ENCODE measurements at regions not wholly inside any gene's neighbourhood (a gene's known extent, or its start where the extent isn't known, plus 50 kb on each side); places are given as distances from the start of the nearest gene placed in this dataset.

DNA sequence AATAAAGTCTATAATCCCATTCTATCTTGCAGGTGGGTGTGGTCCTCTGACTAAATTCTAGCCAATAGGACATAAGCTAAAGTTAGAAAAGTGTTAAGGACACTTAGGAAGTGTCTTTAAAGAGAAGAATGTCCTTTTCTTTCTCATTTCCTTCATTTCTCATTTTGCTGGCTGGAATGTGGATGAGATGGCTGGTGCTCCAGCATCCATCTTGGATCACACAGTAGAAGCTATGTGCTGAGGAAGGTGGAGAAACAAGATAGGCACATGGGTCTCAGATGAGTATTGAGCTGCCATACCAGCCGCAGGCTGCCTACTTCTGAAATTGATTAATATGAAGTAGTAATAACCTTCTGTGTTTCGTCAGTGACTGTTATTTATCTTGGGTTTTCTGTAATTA is 289.0 kb downstream of the LRFN2 start:
- DNase-seq (ENCODE audit: extremely low read depth, insufficient read length), result no peak
- Histone ChIP-seq H3K36me3 (ENCODE audit: control insufficient read depth, insufficient read depth, low read length) (no peaks in the 10 kb centered on the region), H3K27me3 (replicated peaks; ENCODE audit: control insufficient read depth, insufficient read depth, low read length) (no peaks in the 10 kb centered on the region), H3K4me3 (replicated peaks; ENCODE audit: low read depth, low read length) (no peak overlapping the region)
- no peak for TF ChIP-seq CTCF (IDR thresholded peaks at IDR 0.05; ENCODE audit: insufficient read depth, low read length, poor library complexity, severe bottlenecking)

DNA sequence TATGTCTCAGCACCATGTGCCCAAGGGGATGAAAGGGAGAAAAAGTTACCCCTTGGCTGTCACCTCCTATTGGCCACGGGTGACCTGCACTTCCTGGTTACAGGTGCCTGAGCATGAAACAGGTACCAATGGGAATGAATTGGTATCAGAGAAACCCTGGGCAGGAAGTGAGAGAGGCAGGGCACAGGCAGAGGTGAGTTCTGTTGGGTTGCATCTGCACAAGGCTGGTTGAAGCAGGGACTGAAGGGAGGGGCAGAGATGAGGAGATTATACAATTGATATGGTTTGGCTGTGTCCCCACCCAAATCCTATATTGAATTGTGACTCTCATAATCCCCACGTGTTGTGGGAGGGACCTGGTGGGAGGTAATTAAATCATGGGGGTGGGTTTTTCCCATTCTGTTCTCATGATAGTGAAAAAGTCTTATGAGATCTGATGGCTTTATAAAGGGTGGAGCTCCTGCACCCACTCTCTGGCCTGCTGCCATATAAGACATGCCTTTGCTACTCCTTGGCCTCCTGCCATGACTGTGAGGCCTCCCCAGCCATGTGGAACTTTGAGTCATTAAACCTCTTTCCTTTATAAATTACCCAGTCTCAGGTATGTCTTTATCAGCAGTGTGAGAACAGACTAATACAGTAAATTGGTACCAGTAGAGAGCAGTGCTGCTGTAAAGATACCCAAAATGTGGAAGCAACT is 291.8 kb downstream of the LRFN2 start:
- DNase-seq (ENCODE audit: extremely low read depth, insufficient read length), result no peak
- TF ChIP-seq CTCF (IDR thresholded peaks at IDR 0.05; ENCODE audit: insufficient read depth, low read length, poor library complexity, severe bottlenecking), result no peak
- no peaks in the 10 kb centered on the region for H3K36me3 ChIP-seq (ENCODE audit: control insufficient read depth, insufficient read depth, low read length)
- H3K4me3 ChIP-seq (replicated peaks; ENCODE audit: low read depth, low read length), result no peak overlapping the region
- no peaks in the 10 kb centered on the region; the same call in 1 of the 2 replicates for H3K27me3 ChIP-seq (replicated peaks; ENCODE audit: control insufficient read depth, insufficient read depth, low read length)

- Histone ChIP-seq H3K36me3 (ENCODE audit: control insufficient read depth, insufficient read depth, low read length) (no peaks in the 10 kb centered on the region), H3K4me3 (replicated peaks; ENCODE audit: low read depth, low read length) (no peak overlapping the region), H3K27me3 (replicated peaks; ENCODE audit: control insufficient read depth, insufficient read depth, low read length) (no peaks in the 10 kb centered on the region; the same call in 1 of the 2 replicates)
- no peak for TF ChIP-seq CTCF (IDR thresholded peaks at IDR 0.05; ENCODE audit: insufficient read depth, low read length, poor library complexity, severe bottlenecking)
- no peak for DNase-seq (ENCODE audit: extremely low read depth, insufficient read length)
Observed at GRCh38 chr6:40293460-40294185, 293.5 kb downstream of the LRFN2 start.

DNA sequence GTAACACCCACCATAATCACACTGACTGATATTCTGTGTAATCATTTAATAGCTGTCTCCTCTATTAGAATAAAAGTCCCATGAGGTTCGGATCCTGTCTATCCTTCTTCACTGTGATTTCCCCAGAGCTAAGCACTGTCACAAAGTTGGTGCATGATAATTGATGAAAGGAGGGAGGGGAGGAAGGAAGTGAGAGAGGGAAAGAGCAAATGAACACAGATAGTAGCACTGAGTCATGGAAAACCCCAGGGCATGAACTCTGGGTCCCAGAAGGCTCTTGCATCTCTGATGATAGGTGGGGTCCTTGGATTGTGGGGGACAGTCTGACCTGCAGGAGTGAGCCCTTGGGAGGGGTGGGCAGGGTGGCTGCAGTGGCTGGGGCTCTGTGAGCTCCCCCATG is 294.1 kb downstream of the LRFN2 start:
- TF ChIP-seq CTCF (IDR thresholded peaks at IDR 0.05; ENCODE audit: insufficient read depth, low read length, poor library complexity, severe bottlenecking), result no peak
- H3K27me3 ChIP-seq (replicated peaks; ENCODE audit: control insufficient read depth, insufficient read depth, low read length), result no peaks in the 10 kb centered on the region; the same call in 1 of the 2 replicates
- H3K36me3 ChIP-seq (ENCODE audit: control insufficient read depth, insufficient read depth, low read length), result no peaks in the 10 kb centered on the region
- no peak overlapping the region for H3K4me3 ChIP-seq (replicated peaks; ENCODE audit: low read depth, low read length)
- DNase-seq (ENCODE audit: extremely low read depth, insufficient read length), result no peak

- H3K27me3 ChIP-seq (replicated peaks; ENCODE audit: control insufficient read depth, insufficient read depth, low read length), result no peaks in the 10 kb centered on the region; the same call in 1 of the 2 replicates
- H3K4me3 ChIP-seq (replicated peaks; ENCODE audit: low read depth, low read length), result no peak overlapping the region
- no peak for DNase-seq (ENCODE audit: extremely low read depth, insufficient read length)
- no peak for TF ChIP-seq CTCF (IDR thresholded peaks at IDR 0.05; ENCODE audit: insufficient read depth, low read length, poor library complexity, severe bottlenecking)
- H3K36me3 ChIP-seq (ENCODE audit: control insufficient read depth, insufficient read depth, low read length), result no peaks in the 10 kb centered on the region
Observed at GRCh38 chr6:40290816-40291215, 296.3 kb downstream of the LRFN2 start.
